ENCODE measurements at regions not wholly inside any gene's neighbourhood (a gene's known extent, or its start where the extent isn't known, plus 50 kb on each side); places are given as distances from the start of the nearest gene placed in this dataset.
A peak's percentile ranks its signal among the peaks of the same experiment; 100 is the strongest.
"Not testable (repeated sequence)": the region's sequence is repeated elsewhere in the genome, so short reads cannot be mapped to it uniquely, and the experiment has no call there.

DNA sequence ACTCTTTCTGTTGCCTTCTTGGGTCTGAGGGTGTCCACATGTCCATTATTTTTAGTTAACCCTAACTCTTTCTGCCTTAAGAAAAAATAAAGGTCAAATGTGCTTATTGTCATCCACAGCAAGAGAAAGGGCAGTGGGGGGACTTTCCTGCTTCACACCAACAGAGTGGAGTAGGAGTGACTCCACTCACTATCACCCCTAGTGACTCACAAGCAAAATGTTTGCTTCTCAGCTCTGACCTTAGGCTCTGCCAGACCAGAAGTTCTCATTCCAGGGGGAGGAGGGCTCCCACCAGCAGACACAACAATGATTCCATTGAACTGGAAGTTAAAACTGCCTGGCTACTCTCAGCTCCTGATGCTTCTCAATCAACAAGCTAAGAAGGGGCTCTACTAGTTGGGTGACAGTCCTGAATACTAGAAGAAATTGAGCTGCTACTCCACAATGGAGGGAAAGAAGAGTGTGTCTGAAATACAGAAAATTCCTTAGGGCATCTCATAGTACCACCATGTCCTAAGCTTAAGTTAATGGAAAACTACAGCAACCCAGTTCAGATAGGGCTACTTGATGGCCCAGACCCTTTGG, 83.9 kb upstream of the AFDN start:
- no peak for DNase-seq
- no peak for ATAC-seq

DNA sequence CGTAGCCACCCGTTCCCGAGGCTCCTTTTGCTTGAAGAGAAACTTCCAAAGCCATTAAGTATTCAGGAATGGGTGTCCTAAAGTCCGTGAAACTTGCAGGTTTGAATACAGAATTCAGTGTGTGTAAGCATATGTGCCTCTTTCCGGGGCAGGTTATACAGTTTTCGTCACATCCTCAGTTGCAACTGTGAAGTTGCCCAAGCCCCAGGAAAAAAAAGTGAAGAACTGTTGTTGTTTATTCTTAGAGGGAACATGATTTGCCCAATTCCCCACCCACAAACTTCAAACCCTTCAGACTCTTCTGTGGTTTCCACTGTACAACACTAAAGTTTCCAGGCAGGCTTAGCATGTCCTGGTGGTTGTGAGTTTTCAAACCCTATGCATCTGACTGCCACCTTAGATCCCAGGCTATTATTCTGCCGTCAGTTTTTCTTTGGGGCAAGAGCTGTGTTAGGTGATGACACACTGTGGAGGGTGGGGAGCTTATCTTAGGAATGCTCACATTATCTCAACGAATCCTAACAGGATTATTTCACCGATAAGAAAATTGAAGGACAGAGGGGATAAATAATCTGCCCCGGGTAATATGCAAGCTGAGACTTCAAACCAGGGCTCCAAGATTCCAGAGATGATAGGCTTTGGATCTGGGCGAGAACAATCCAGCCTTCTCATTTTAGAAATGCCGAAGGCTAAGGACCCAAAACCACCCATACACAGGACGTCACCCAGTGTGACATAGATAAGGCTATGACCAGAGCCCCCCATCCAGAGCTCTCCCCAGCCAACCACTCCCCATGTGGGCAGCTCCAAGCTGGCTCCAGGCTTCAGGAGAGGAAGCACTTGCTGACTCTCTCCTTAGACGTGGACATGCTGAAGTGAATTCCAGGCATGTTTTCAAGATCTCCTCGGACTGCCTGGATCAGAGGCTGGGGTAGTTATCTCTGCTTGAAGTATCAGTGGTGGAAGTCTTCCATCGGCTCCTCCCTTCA, 81.7 kb upstream of the AFDN start:
- peak; percentile 15 for ATAC-seq
- intact Hi-C loops (cut with micrococcal nuclease): no loop called here
- no peak for DNase-seq

More for the DNA sequence above, 83.9 kb upstream of the AFDN start:
- intact Hi-C loops (cut with micrococcal nuclease): no loop called here

DNA sequence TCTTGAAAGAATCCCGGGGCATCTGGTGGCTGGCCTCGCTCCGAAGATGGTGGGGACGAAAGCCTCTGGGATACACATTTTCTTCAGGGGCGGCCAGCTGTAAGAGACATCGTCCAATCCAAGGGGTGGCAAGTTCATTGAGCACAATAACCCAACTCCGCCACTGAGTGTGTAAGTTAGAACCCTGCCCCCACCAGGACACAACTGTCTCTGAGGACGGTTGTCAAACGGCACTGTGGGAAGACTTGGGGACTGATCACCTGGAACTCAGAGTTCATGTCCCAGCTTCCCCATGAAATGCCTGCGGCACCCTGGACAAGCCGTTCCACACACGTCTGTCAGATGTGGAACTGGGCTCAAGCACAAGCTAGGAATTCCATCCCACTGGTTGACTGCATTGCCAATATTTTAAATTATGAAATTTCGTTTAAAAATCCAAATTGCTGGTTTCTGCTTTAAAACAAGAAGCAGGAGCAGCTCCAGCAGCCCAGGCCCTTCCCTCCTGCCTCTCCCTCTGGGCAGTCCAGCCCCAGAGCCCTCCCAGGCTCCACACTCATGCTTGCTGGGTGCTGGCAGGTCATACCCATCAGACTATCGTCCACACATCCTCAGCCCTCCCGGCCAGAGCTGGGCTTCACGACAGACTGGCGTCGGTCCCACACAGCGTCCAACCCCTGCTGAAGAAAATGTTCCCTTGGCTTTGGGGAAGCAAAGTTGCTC, 80.9 kb upstream of the AFDN start:
- DNase-seq (peak; percentile 82), ATAC-seq (peak; percentile 82)
- intact Hi-C loops (cut with micrococcal nuclease): no loop called here

DNA sequence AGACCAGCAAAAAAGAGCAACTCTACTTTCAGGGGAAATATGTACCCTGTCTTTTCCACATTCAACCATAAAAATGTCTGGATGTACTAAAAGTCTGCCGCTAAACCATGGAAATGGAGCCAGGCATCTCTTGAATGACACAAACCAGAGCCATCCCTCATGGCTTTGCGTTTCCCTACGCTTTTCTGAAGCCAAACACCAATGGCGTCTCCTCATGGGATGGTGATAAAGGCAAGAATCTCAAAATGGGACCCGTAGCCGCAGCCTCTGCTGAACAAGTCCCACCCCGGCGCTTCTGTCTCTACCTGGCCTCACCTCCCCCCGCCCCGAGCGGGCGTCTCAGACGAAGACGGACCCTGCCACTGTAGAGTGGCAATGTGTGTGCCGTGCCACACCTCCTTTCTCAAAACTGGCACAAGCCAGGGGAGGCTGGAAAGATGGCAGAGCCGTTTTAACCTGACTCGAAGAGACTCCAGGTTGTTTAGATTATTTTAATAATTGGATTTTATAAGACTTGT, 80.3 kb upstream of the AFDN start:
- intact Hi-C loops (cut with micrococcal nuclease): no loop called here
- no peak for ATAC-seq

DNA sequence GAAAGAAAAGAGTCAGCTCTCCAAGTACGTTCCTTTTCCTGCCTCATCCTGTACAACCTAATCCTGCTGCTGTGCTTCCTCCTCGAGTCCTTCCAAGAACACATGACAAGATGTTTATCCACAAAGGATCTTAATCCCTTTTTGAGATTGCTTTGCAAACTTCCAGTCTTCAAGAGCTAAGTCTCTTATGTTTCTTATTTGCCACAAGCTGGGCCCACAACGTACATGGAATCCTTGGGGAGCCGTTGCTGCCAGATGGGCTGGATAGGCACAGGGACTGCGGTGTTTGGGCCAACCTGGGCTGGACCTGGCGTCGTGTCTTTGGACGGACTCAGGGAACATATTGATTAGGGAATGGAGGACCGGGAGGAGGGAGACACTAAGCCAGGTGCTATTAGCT, 79.7 kb upstream of the AFDN start:
- DNase-seq (no peak), ATAC-seq (no peak)
- intact Hi-C loops (cut with micrococcal nuclease): no loop called here

More for the DNA sequence above, 80.3 kb upstream of the AFDN start:
- DNase-seq: no peak

DNA sequence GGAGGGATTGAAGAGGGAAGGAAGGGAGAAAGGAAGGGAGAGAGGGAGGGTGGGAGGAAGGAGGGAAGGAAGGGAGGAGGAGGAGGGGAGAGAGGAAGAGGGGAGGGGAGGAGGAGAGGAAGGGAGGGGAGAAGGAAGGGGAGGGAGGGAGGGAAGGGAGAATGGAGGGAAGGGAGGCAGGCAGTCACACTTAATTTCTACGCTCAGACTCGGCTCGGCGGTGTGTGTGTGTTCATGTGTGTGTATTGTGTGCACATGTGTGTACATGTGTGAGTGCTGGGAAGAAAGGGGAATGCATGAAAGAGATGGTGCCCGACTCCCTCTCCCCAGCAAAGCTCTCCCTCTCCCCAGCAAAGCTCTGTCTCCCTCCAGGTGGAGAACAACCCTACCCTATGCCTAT, 79.1 kb upstream of the AFDN start:
- ATAC-seq (no peak), DNase-seq (no peak)
- intact Hi-C loops (cut with micrococcal nuclease): no loop called here

DNA sequence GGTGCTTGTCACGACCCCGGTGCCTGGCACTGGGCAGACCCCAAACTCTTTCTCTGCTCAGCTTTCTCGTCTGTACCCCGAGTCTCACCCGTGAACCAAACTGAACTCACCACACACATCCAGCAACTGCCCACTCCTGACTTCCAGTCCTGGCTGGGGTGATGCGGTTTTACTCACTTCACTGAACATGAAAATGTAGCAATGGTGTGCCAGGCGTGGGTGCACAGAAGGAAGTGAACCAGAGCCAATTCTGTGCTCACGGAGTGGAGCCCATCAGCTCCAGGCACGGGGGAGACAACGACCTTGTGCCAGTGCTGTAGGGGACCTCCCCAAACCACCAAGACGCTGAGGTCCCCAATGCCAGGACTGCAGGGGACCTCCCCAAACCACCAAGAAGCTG, 78.7 kb upstream of the AFDN start:
- intact Hi-C loops (cut with micrococcal nuclease): no loop called here
- no peak for ATAC-seq
- DNase-seq: no peak

DNA sequence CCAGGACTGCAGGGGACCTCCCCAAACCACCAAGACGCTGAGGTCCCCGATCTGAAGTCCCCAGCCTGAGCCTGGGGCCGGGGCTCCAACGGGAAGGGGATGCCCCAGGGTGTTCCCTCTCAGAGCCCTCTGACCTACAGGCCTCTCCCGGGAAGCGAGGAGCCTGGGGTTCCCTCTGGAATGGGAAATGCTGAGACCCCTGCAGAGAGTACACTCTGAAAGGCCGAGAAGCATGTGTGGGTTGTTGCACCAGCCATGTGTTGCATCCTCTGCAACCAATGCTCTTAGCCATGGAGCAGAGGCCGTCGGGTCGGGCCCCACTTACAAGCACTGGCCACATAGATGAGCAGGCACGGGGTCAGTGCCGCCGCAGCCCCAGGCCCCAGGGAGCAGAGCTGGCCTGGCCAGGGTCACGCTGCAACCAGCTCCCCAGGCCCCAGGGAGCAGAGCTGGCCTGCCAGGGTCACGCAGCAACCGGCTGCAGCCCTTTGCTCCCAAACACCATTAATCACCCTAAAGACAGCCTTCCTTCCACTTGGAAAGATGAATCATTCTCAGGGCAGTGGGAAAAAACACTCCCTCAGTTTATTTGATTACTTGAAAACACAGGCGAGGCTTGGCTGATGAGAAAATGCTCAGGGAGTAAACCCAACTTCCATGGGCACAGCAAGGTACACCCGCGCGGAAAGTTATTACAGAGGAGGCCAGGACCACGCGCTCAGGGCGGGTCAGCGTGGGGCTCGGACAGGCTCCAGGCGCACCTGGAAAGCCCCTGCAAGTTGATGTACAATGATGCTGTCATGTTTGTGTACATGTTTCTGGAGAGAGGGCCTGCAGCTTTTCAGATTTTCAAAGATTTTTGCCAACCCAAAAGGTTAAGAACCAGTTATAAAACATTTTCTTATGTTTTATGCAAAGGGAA, 78.0 kb upstream of the AFDN start:
- no peak for ATAC-seq
- DNase-seq: no peak
- intact Hi-C loops (cut with micrococcal nuclease): no loop called here

DNA sequence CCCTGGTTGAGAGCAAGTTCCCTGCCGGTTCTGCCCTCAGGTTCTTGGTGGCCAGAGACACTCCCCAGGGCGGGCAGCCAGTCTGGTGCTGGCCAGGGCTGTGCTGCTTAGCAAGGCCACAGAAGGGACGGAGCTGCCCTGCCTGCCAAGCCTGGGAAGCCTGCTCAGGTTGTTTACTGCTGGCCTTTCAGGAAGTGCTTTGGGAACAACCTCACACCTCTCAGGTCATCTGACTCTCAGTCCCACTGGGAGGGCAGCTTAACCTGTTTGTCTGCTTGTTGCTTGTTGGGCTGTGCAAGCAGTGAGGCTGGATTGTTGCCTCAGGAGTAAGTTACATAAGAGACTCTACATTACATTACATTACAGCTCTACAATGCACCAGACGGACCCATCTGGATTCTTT, 75.8 kb upstream of the AFDN start:
- peak; percentile 95 for ATAC-seq
- intact Hi-C loops (cut with micrococcal nuclease): no loop called here

DNA sequence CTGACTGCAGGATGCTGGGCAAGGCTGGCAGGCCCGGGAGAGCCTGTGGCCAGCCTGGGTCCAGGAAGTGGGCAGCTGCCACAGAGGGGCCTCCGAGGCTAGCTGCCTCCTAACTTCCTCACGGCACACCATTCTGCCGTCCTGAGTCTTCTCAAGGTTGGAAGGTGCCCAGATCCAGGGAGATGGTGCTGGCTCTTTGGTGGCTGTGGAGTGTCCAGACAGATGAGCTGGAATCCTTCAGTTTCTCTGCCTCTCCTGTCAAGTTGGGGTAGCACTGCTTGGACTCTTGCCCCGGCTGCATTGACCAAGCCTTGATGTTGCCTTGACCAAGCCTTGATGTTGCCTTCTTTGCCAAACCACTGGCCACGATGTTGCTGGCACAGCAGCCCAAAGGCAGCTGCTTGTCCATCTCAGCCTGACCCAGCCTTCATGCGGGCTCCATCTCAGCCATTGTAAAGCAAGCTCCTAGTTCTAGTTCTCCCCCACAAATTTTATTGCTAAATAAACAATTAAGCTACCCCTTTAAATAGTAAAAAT, 75.1 kb upstream of the AFDN start:
- peak; percentile 12 for ATAC-seq

More for the DNA sequence above, 75.8 kb upstream of the AFDN start:
- peak; percentile 84 for DNase-seq

DNA sequence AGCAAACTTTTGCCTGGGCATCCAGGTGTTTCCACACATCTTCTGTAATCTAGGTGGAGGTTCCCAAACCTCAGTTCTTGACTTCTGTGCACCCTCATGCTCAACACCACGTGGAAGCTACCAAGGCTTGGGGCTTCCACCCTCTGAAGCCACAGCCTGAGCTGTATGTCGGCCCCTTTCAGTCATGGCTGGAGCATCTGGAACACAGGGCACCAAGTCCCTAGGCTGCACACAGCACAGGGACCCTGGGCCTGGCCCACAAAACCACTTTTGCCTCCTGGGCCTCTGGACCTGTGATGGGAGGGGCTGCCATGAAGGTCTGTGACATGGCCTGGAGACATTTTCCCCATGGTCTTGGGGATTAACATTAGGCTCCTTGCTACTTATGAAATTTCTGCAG, 73.4 kb upstream of the AFDN start:
- DNase-seq; ATAC-seq; intact Hi-C loops (cut with micrococcal nuclease): not testable (repeated sequence)

More for the DNA sequence above, 75.1 kb upstream of the AFDN start:
- intact Hi-C loops (cut with micrococcal nuclease): no loop called here
- DNase-seq: no peak

DNA sequence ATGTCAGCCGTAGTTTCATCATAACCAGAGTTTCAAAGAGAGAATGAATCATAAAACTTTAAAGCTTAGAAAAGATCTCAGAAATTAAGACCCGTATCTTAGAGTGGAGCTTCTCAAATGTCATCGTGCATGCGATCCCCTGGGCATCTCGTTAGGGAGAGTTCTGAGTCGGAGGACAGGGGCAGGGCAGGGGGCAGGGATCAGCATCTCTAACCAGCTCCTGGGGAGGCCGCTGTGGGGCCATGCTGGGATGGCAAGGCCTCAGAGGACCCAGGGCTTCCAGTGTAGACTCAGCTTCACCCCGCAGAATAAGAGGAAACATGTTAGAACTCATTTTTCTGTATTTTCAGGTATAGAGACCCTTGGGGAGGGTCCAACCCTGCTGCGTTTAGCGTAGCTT, 72.0 kb upstream of the AFDN start:
- ATAC-seq (no peak), DNase-seq (no peak)
- intact Hi-C loops (cut with micrococcal nuclease): no loop called here

DNA sequence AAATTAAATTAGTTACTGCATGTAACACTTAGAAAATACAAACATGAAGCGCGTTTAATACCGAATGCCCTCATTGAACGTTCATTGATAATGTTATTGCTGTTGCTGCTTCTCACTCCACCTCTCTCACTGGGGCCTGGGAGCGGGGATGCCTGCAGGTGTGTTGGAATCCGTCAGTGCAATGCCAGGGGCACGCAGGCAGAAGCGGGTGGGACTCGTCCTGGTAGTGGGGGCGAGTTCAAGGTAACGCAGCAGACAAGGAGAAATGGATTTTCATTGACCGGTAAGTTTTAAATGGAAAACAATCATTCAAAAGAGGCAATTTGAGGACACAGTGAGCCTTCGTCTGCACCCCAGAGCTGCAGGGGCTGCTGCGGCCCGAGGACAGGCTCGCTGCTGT, 71.2 kb upstream of the AFDN start:
- intact Hi-C loops (cut with micrococcal nuclease): no loop called here
- ATAC-seq: no peak
- no peak for DNase-seq

DNA sequence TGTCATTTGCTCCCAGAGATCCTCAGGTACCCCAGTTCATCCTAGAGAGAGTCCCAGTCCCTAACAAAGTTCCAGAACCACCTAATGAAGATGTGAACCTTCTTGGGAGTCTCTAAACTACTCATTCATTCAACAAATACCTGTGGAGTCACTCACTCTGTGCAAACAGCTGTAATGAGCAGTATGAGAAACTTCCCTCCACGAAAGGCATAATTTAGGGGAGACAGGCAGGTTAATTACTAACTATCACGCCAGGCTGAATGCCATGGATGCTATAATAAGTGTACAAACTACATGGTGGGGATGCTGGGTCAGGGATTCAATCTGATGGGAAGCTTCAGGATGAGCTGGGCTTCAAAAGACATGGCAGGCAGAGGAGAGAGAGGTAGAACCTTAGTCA, 70.1 kb upstream of the AFDN start:
- ATAC-seq: no peak
- intact Hi-C loops (cut with micrococcal nuclease): no loop called here
- no peak for DNase-seq

DNA sequence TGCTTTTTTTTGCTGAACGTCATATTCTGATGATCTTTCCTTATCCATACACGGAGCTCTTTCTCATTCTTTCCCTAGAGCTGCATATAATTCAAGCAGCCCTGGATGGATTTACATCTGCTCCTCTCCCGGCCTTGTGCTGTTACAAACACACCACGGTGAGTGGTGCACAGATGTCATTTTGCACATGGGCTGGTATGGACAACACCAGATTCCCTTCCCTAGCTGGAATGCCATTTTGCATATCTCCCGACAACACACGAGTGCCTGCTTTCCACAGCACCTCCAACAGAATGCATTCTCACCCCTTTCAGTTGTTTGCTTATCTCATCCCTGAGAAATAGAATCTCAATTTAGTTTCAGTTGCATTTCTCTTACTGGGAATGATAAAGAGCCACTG, 69.5 kb upstream of the AFDN start:
- DNase-seq (no peak), ATAC-seq (no peak)
- intact Hi-C loops (cut with micrococcal nuclease): no loop called here

DNA sequence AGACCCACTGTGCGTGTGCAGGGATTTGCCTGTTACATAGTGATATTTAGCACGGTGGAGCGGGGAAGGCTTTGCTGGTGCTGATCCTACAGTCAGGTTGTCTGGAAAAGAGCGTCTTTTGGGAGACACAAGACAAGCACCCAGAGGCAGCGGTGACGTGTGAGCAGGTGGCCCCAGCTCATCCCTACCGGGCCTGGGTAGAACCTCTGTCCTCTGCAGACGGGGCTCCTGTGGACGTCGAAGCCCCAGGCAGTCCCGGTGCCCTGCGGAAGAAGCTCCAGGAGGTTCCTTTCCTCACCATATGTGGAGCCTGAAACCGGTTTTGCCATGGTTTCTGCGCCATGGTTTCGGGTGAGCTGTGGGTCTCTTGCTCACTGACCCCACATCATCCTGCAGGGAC, 68.9 kb upstream of the AFDN start:
- DNase-seq (no peak), ATAC-seq (no peak)
- intact Hi-C loops (cut with micrococcal nuclease): no loop called here

DNA sequence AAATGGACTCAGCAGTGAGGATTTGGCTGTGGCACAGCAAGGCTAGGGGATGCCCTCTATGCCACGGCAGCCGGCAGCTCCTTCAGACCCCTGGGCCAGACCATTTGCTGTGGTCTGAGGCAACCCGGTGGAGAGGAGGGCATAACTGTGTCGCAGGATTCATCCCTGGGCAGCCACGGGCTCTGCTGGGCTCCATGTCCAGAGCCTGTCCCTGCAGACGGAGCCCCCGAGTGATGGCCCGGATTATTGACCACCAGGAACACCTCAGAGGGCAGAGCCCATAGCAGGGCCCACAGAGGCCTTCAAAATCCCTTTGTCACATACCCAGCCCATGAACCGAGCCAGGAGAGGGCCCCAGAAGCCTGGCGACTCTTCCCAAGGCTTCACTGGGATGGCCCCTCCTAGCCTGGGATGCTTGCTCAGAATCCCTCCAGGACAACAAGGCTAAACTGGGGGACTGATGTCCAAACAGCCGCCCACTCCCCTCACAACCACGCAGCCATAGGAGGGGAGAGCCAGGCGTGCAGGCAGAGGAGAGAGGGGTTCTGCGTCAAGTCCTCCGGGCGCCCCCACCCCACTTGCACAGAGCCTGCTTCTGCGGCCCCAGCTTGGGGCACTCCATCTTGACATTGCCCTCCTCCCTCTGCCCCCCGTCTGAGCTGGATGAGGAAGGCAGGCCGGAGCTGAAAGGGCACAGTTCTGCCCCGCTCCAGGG, 68.2 kb upstream of the AFDN start:
- DNase-seq (no peak), ATAC-seq (no peak)
- intact Hi-C loops (cut with micrococcal nuclease): no loop called here

DNA sequence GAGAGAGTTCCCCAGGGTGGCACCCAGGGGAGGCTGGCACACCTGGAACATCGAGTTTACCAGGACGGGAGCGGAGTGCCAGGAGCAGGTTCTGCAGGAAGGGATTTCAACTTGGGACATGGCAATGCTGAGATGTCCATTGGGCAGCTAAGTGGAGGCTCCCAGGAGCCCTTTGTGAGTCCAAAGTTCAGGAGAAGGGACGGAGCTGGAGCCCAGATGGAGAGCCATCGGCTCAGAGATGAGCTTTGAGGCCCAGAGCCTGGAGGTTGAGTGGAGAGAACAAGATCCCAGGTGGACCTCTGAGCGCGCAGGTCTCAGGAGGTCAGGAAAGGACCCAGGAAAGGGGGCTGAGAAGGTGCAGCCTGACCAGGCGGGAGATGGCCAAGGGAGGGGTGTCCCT, 67.5 kb upstream of the AFDN start:
- intact Hi-C loops (cut with micrococcal nuclease): no loop called here
- no peak for ATAC-seq
- DNase-seq: no peak
